T follicular helper cell (primary cell): ENCODE measurements at regions not wholly inside any gene's neighbourhood (a gene's known extent, or its start where the extent isn't known, plus 50 kb on each side); places are given as distances from the start of the nearest gene placed in this dataset.
A peak's percentile ranks its signal among the peaks of the same experiment; 100 is the strongest.

Experiments
- DNase-seq: peaks from one replicate; pipeline ENCODE4 v3.0.0-alpha.2; 2020; ENCODE audit warnings: low read depth

- DNase-seq: peak; percentile 14
Observed at GRCh38 chrX:40278340-40279090, 180.8 kb upstream of the BCOR start.

- DNase-seq: no peak
Observed at GRCh38 chrX:40277672-40278071, 179.9 kb upstream of the BCOR start.

GRCh38 chrX:40273356-40274050 lies 175.7 kb upstream of the BCOR start:
- DNase-seq: no peak

GRCh38 chrX:40272776-40273175 lies 175.0 kb upstream of the BCOR start:
- no peak for DNase-seq

- no peak for DNase-seq
Observed at GRCh38 chrX:40272141-40272540, 174.4 kb upstream of the BCOR start.

GRCh38 chrX:40268188-40268520 lies 170.4 kb upstream of the BCOR start:
- no peak for DNase-seq

- no peak for DNase-seq
Observed at GRCh38 chrX:40267334-40268187, 169.8 kb upstream of the BCOR start.

GRCh38 chrX:40266490-40267333 lies 169.0 kb upstream of the BCOR start:
- peak; percentile 15 for DNase-seq

GRCh38 chrX:40265936-40266335 lies 168.2 kb upstream of the BCOR start:
- DNase-seq: no peak

- DNase-seq: no peak
Observed at GRCh38 chrX:40263014-40263560, 165.3 kb upstream of the BCOR start.

GRCh38 chrX:40262157-40263013 lies 164.6 kb upstream of the BCOR start:
- no peak for DNase-seq

- no peak for DNase-seq
Observed at GRCh38 chrX:40261833-40262156, 164.0 kb upstream of the BCOR start.

GRCh38 chrX:40260146-40260747 lies 162.5 kb upstream of the BCOR start:
- DNase-seq: no peak

- DNase-seq: no peak
Observed at GRCh38 chrX:40258909-40259308, 161.2 kb upstream of the BCOR start.

GRCh38 chrX:40253771-40254170 lies 156.0 kb upstream of the BCOR start:
- DNase-seq: no peak

GRCh38 chrX:40249582-40249981 lies 151.8 kb upstream of the BCOR start:
- no peak for DNase-seq

- DNase-seq: no peak
Observed at GRCh38 chrX:40248822-40249221, 151.1 kb upstream of the BCOR start.

- no peak for DNase-seq
Observed at GRCh38 chrX:40247848-40248622, 150.3 kb upstream of the BCOR start.

GRCh38 chrX:40247382-40247781 lies 149.6 kb upstream of the BCOR start:
- DNase-seq: no peak
